Neural progenitor cell (in vitro differentiated cells): ENCODE measurements at regions not wholly inside any gene's neighbourhood (a gene's known extent, or its start where the extent isn't known, plus 50 kb on each side); places are given as distances from the start of the nearest gene placed in this dataset.

Experiments
- DNase-seq: peaks from one replicate; pipeline ENCODE4 v3.0.0-alpha.2; 2016; ENCODE audit warnings: low spot score
- H2AFZ ChIP-seq: fragments of 200-600 bp; sonication (generic); replicated peaks from 2 replicates; pipeline ENCODE4 v1.6.1; 2016; ENCODE audit warnings: antibody characterized with exemption
- H3F3A ChIP-seq: fragments of 200-600 bp; sonication (generic); 2 replicates; pipeline ENCODE4 v1.6.1; 2016; ENCODE audit warnings: antibody characterized with exemption, low read depth
- H3K27ac ChIP-seq: fragments of 200-600 bp; sonication (generic); 2 replicates; pipeline ENCODE4 v1.5.1; 2016; ENCODE audit warnings: mild to moderate bottlenecking
- H3K27me3 ChIP-seq: fragments of 200-600 bp; sonication (generic); 2 replicates; pipeline ENCODE4 v1.6.1; 2016; ENCODE audit warnings: mild to moderate bottlenecking, moderate library complexity
- H3K36me3 ChIP-seq: fragments of 200-600 bp; sonication (generic); 2 replicates; pipeline ENCODE4 v1.5.1; 2016
- H3K4me1 ChIP-seq: fragments of 200-600 bp; sonication (generic); 2 replicates; pipeline ENCODE4 v1.6.1; 2016; ENCODE audit warnings: mixed run types
- H3K4me2 ChIP-seq: fragments of 200-600 bp; sonication (generic); 2 replicates; pipeline ENCODE4 v1.6.1; 2016
- H3K4me3 ChIP-seq: fragments of 200-600 bp; sonication (generic); 2 replicates; pipeline ENCODE4 v1.5.1; 2016
- H3K79me2 ChIP-seq: fragments of 200-600 bp; sonication (generic); 2 replicates; pipeline ENCODE4 v1.6.1; 2016; ENCODE audit warnings: low read depth
- H3K9ac ChIP-seq: fragments of 200-600 bp; sonication (generic); 2 replicates; pipeline ENCODE4 v1.6.1; 2016
- H3K9me3 ChIP-seq: fragments of 200-600 bp; sonication (generic); 2 replicates; pipeline ENCODE4 v1.5.1; 2016; ENCODE audit warnings: low read depth
- H4K20me1 ChIP-seq: fragments of 200-600 bp; sonication (generic); 2 replicates; pipeline ENCODE4 v1.6.1; 2016; ENCODE audit warnings: low read depth
- H3K27ac Mint-ChIP-seq: 3 replicates; pipeline ENCODE4 v1.8.0; 2021; ENCODE audit warnings: mixed read lengths
- H3K27me3 Mint-ChIP-seq: 2 replicates; pipeline ENCODE4 v1.8.0; 2022; ENCODE audit warnings: low read depth, mild to moderate bottlenecking, inconsistent platforms, moderate library complexity, mixed read lengths; ENCODE audit not compliant: insufficient read depth
- H3K36me3 Mint-ChIP-seq: 3 replicates; pipeline ENCODE4 v1.8.0; 2021; ENCODE audit warnings: mixed read lengths
- H3K4me1 Mint-ChIP-seq: 3 replicates; pipeline ENCODE4 v1.8.0; 2021; ENCODE audit warnings: mixed read lengths
- H3K4me3 Mint-ChIP-seq: 3 replicates; pipeline ENCODE4 v1.8.0; 2021; ENCODE audit warnings: mild to moderate bottlenecking, moderate library complexity, mixed read lengths
- H3K9me3 Mint-ChIP-seq: 3 replicates; pipeline ENCODE4 v1.8.0; 2020; ENCODE audit warnings: mixed read lengths
- EZH2 ChIP-seq: fragments of 200-600 bp; sonication (generic); IDR thresholded peaks from 2 replicates; pipeline ENCODE4 v1.6.1; 2017; ENCODE audit warnings: antibody characterized with exemption, mild to moderate bottlenecking, moderate library complexity
- EZH2phosphoT487 ChIP-seq: fragments of 200-600 bp; sonication (generic); IDR thresholded peaks from 2 replicates; pipeline ENCODE4 v1.6.1; 2017; ENCODE audit warnings: antibody characterized with exemption
- TF ChIP-seq, protein P1 (sequence below): fragments of 200-600 bp; sonication (generic); IDR thresholded peaks from 2 replicates; pipeline ENCODE4 v1.5.1; 2017; ENCODE audit warnings: antibody characterized with exemption, mild to moderate bottlenecking

DNA sequence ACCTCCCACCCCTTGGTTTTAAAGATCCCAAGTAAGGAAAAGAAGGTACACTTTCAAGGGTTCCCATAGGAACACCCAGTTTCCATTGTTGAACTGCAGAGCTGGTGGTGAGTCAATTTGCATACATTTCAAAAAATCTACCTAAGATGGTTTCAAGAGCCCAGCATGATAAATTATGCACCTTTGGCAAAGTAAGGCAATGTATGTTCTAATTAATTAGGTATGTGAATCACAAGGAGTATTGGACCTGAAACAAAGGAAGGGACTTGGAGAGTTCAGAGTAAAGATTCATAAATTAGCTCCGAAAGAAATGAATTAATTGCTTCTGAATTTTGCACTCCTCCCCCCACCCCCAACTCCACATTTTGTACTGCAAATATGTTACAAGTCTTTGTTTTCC is 459.7 kb downstream of the LRATD1 start:
- H3K9me3 Mint-ChIP-seq, result peaks cover 4% of the 10 kb centered on the region
- H3K79me2 ChIP-seq, result no peaks in the 10 kb centered on the region
- peaks cover 2% of the 10 kb centered on the region for H3K27me3 Mint-ChIP-seq
- TF ChIP-seq EZH2 (no peak), EZH2phosphoT487 (no peak)
- TF ChIP-seq, protein P1, sequence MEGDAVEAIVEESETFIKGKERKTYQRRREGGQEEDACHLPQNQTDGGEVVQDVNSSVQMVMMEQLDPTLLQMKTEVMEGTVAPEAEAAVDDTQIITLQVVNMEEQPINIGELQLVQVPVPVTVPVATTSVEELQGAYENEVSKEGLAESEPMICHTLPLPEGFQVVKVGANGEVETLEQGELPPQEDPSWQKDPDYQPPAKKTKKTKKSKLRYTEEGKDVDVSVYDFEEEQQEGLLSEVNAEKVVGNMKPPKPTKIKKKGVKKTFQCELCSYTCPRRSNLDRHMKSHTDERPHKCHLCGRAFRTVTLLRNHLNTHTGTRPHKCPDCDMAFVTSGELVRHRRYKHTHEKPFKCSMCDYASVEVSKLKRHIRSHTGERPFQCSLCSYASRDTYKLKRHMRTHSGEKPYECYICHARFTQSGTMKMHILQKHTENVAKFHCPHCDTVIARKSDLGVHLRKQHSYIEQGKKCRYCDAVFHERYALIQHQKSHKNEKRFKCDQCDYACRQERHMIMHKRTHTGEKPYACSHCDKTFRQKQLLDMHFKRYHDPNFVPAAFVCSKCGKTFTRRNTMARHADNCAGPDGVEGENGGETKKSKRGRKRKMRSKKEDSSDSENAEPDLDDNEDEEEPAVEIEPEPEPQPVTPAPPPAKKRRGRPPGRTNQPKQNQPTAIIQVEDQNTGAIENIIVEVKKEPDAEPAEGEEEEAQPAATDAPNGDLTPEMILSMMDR, result no peak
- no peak for DNase-seq
- no peaks in the 10 kb centered on the region for H3K27me3 ChIP-seq
- H3K4me1 Mint-ChIP-seq, result peaks cover 19% of the 10 kb centered on the region
- H3K4me1 ChIP-seq, result peaks cover 1% of the 10 kb centered on the region
- no peak overlapping the region for H3K9ac ChIP-seq
- H3K27ac Mint-ChIP-seq, result peak overlapping the region; percentile 89
- H3K36me3 Mint-ChIP-seq, result no peaks in the 10 kb centered on the region
- no peaks in the 10 kb centered on the region for H3F3A ChIP-seq
- no peak overlapping the region for H3K27ac ChIP-seq
- no peak overlapping the region for H3K4me2 ChIP-seq
- no peak overlapping the region for H3K4me3 ChIP-seq
- H3K9me3 ChIP-seq, result no peaks in the 10 kb centered on the region
- H3K36me3 ChIP-seq, result no peaks in the 10 kb centered on the region
- no peaks in the 10 kb centered on the region for H4K20me1 ChIP-seq
- H3K4me3 Mint-ChIP-seq, result no peak overlapping the region
- H2AFZ ChIP-seq, result no peak overlapping the region

DNA sequence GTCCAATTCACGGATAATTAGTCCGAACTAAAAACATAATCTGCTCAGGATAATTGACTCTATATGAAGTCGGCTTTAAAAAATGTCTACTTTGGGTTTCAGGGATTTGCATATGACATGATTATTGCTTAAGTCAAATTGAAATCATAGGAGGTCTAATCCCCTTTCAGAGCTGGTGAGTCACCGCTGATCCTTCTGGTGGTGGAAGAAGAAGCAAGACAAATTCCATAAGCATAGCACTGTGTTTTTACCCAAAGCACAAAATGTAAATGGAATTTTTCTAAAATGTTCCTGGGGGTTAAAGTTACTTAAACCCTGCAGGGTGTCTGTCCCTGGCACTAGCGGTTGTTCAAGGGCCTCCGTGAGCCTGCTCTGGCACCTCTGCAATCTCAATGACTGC is 460.2 kb downstream of the LRATD1 start:
- Histone ChIP-seq H3K4me3 (no peak overlapping the region), H4K20me1 (no peaks in the 10 kb centered on the region), H3K36me3 (no peaks in the 10 kb centered on the region), H3K9me3 (no peaks in the 10 kb centered on the region), H3K4me1 (peaks cover 3% of the 10 kb centered on the region), H3K27ac (no peak overlapping the region), H3K4me2 (no peak overlapping the region), H3K27me3 (no peaks in the 10 kb centered on the region), H2AFZ (no peak overlapping the region), H3K79me2 (no peaks in the 10 kb centered on the region), H3F3A (no peaks in the 10 kb centered on the region), H3K9ac (no peak overlapping the region)
- Mint-ChIP-seq H3K4me1 (peaks cover 19% of the 10 kb centered on the region), H3K36me3 (no peaks in the 10 kb centered on the region), H3K4me3 (no peak overlapping the region), H3K9me3 (peaks cover 4% of the 10 kb centered on the region), H3K27ac (peak overlapping the region; percentile 89), H3K27me3 (peaks cover 2% of the 10 kb centered on the region)
- TF ChIP-seq EZH2phosphoT487, result no peak
- no peak for TF ChIP-seq EZH2
- TF ChIP-seq, protein P1, result no peak
- no peak for DNase-seq

DNA sequence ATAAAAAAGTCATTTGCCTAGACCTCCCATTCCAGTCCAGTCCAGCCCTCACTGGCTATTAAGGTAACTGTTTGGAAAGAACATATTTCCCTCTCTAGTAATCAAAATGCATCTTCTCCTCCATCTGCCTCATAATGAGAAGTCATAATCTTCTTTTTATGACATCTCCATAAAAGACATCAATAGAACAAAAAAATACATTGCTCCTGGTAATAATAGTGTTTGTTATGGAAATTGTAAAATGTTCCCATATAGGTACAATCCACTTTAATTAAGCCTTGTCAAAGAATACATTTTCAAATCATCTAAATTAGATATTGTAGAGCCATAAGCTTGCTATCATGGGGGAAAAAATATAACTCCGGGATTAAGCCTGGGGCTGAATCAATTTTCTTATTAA is 461.6 kb downstream of the LRATD1 start:
- Histone ChIP-seq H3K36me3 (no peaks in the 10 kb centered on the region), H3K79me2 (no peaks in the 10 kb centered on the region), H3K4me1 (peaks cover 3% of the 10 kb centered on the region), H4K20me1 (no peaks in the 10 kb centered on the region), H3K9ac (no peak overlapping the region), H3F3A (no peaks in the 10 kb centered on the region), H2AFZ (no peak overlapping the region), H3K27me3 (no peaks in the 10 kb centered on the region), H3K27ac (no peak overlapping the region), H3K4me3 (no peak overlapping the region), H3K4me2 (no peak overlapping the region), H3K9me3 (no peaks in the 10 kb centered on the region)
- Mint-ChIP-seq H3K36me3 (no peaks in the 10 kb centered on the region), H3K4me1 (peaks cover 19% of the 10 kb centered on the region), H3K4me3 (no peak overlapping the region), H3K27me3 (peaks cover 2% of the 10 kb centered on the region), H3K9me3 (peaks cover 4% of the 10 kb centered on the region), H3K27ac (no peak overlapping the region)
- no peak for DNase-seq
- TF ChIP-seq EZH2phosphoT487 (no peak), EZH2 (no peak)
- TF ChIP-seq, protein P1, result no peak
